ENCODE measurements at regions not wholly inside any gene's neighbourhood (a gene's known extent, or its start where the extent isn't known, plus 50 kb on each side); places are given as distances from the start of the nearest gene placed in this dataset.

DNA sequence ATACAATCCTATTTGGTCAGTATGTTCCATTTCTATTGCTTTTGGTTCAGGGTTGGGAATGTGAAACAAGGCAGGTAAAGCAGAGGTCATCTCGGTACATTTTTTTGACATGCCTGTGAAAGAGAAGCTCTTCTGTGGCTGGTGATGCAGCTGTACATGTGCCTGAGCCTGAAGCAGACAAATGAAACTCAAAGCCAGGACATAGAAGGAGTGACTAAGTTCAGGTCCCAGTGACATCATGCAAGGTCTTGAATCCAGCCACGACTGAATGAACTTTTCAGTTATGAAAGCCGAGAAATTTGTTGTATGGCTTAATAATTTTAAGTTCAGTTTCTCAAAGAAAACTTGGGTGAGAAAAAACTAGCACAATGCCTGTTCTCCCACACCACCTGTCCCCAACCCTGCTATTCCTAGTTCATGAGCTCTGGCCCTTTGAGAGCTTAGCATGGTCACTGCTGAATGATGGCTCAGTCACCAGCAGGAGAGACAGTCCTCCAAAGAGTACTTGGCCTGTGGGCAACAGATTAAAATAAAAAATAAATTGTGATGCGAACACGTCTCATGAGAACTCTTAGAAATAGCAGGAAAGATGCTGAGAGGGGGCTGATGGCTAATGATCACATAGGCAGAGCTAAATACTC is 600.2 kb upstream of the GRM7 start:
- TF ChIP-seq ZBTB7A (IDR thresholded peaks at IDR 0.05; ENCODE audit: borderline replicate concordance, control insufficient read depth, low read depth, low read length), result no peak
- no peak for TF ChIP-seq EWSR1 (IDR thresholded peaks at IDR 0.05; ENCODE audit: borderline replicate concordance, low read depth, partially characterized antibody)
- TF ChIP-seq PHF21A (IDR thresholded peaks at IDR 0.05; ENCODE audit: borderline replicate concordance, low read depth), result no peak
- TF ChIP-seq ZNF384 (IDR thresholded peaks at IDR 0.05; ENCODE audit: low read depth, low read length), result no peak
- TF ChIP-seq CREM (IDR thresholded peaks at IDR 0.05; ENCODE audit: low read depth), result no peak
- no peak for TF ChIP-seq POLR2AphosphoS2 (IDR thresholded peaks at IDR 0.05; ENCODE audit: low read length)
- TF ChIP-seq CREB1 (IDR thresholded peaks at IDR 0.05), result no peak
- no peak for TF ChIP-seq CREB1 (CRISPR knock-in tag; IDR thresholded peaks at IDR 0.05)
- no peak for TF ChIP-seq FOXP1 (CRISPR knock-in tag; IDR thresholded peaks at IDR 0.05)
- TF ChIP-seq CBX1 (IDR thresholded peaks at IDR 0.05; ENCODE audit: low read depth), result no peak
